Hepatocyte (in vitro differentiated cells): ENCODE measurements at regions not wholly inside any gene's neighbourhood (a gene's known extent, or its start where the extent isn't known, plus 50 kb on each side); places are given as distances from the start of the nearest gene placed in this dataset.

Source experiments
- DNase-seq: peaks from one replicate; pipeline ENCODE4 v3.0.0-alpha.2; 2016; ENCODE audit warnings: low spot score
- H2AFZ ChIP-seq: fragments of 200-600 bp; sonication (generic); 2 replicates; pipeline ENCODE4 v1.6.0; 2016; ENCODE audit warnings: antibody characterized with exemption, mild to moderate bottlenecking
- H3K27ac ChIP-seq: fragments of 200-600 bp; sonication (generic); 2 replicates; pipeline ENCODE4 v1.5.1; 2016; ENCODE audit warnings: mild to moderate bottlenecking
- H3K27me3 ChIP-seq: fragments of 200-600 bp; sonication (generic); 2 replicates; pipeline ENCODE4 v1.6.1; 2016
- H3K36me3 ChIP-seq: fragments of 200-600 bp; sonication (generic); replicated peaks from 2 replicates; pipeline ENCODE4 v1.5.1; 2016; ENCODE audit warnings: low read depth; ENCODE audit not compliant: insufficient read depth
- H3K4me1 ChIP-seq: fragments of 200-600 bp; sonication (generic); 2 replicates; pipeline ENCODE4 v1.5.1; 2016; ENCODE audit warnings: mild to moderate bottlenecking, moderate library complexity; ENCODE audit not compliant: insufficient read depth
- H3K4me2 ChIP-seq: fragments of 200-600 bp; sonication (generic); 2 replicates; pipeline ENCODE4 v1.6.0; 2016
- H3K4me3 ChIP-seq: fragments of 200-600 bp; sonication (generic); 2 replicates; pipeline ENCODE4 v1.5.1; 2016; ENCODE audit warnings: mild to moderate bottlenecking
- H3K79me2 ChIP-seq: fragments of 200-600 bp; sonication (generic); 2 replicates; pipeline ENCODE4 v1.6.0; 2017; ENCODE audit warnings: mild to moderate bottlenecking
- H3K9me2 ChIP-seq: fragments of 200-600 bp; sonication (generic); replicated peaks from 2 replicates; pipeline ENCODE4 v1.6.0; 2017; ENCODE audit warnings: mild to moderate bottlenecking; ENCODE audit not compliant: insufficient read depth
- H3K9me3 ChIP-seq: fragments of 200-600 bp; sonication (generic); 2 replicates; pipeline ENCODE4 v1.5.1; 2016; ENCODE audit warnings: low read depth, mild to moderate bottlenecking
- H4K20me1 ChIP-seq: fragments of 200-600 bp; sonication (generic); 2 replicates; pipeline ENCODE4 v1.6.0; 2016; ENCODE audit warnings: mild to moderate bottlenecking; ENCODE audit not compliant: insufficient read depth, poor library complexity, severe bottlenecking
- EZH2 ChIP-seq: fragments of 200-600 bp; sonication (generic); IDR thresholded peaks from 2 replicates; pipeline ENCODE4 v1.6.1; 2016; ENCODE audit warnings: antibody characterized with exemption, mild to moderate bottlenecking, borderline replicate concordance
- EZH2phosphoT487 ChIP-seq: fragments of 200-600 bp; sonication (generic); IDR thresholded peaks from one replicate; pipeline ENCODE4 v1.6.1; 2018; ENCODE audit warnings: antibody characterized with exemption, mild to moderate bottlenecking, low read depth, moderate library complexity; ENCODE audit not compliant: unreplicated experiment, severe bottlenecking
- WGBS: methylation state at CpG from one replicate; pipeline ENCODE4 v1.1.6; 2016; ENCODE audit warnings: low lambda C conversion rate; ENCODE audit errors: missing lambda C conversion rate; 5-methylcytosine and 5-hydroxymethylcytosine counted together
- TF ChIP-seq, protein P1 (sequence below): fragments of 200-600 bp; sonication (generic); IDR thresholded peaks from 2 replicates; pipeline ENCODE4 v1.5.1; 2016; ENCODE audit warnings: antibody characterized with exemption, mild to moderate bottlenecking; ENCODE audit not compliant: poor library complexity

DNA sequence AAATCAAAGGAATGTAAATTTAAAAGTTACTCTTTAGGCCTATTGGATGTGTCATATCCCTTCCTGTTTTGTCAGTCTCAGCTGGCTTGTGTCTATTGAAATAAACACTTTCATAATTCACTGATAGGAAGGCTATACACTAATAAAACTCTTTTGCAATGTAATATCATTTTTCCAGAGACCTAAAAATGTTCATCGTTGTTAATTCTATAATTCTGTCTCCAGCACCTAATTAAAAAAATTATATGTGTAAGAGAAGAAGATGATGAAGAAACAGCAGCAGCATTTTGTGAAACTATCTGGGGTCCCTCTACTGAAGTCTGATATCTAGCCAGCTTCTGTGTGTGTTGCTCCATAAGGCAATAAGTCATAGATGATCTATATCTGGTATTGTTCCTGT lies 602.7 kb downstream of the ETV1 start:
- no peak overlapping the region for H3K4me3 ChIP-seq
- no peak for DNase-seq
- H2AFZ ChIP-seq: no peak overlapping the region
- TF ChIP-seq EZH2 (no peak), EZH2phosphoT487 (no peak)
- TF ChIP-seq, protein P1, sequence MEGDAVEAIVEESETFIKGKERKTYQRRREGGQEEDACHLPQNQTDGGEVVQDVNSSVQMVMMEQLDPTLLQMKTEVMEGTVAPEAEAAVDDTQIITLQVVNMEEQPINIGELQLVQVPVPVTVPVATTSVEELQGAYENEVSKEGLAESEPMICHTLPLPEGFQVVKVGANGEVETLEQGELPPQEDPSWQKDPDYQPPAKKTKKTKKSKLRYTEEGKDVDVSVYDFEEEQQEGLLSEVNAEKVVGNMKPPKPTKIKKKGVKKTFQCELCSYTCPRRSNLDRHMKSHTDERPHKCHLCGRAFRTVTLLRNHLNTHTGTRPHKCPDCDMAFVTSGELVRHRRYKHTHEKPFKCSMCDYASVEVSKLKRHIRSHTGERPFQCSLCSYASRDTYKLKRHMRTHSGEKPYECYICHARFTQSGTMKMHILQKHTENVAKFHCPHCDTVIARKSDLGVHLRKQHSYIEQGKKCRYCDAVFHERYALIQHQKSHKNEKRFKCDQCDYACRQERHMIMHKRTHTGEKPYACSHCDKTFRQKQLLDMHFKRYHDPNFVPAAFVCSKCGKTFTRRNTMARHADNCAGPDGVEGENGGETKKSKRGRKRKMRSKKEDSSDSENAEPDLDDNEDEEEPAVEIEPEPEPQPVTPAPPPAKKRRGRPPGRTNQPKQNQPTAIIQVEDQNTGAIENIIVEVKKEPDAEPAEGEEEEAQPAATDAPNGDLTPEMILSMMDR: no peak
- 68% methylated on average over 1 of the region's 1 CpG for WGBS
- no peak overlapping the region for H3K4me2 ChIP-seq
- H3K9me2 ChIP-seq: no peaks in the 10 kb centered on the region
- H3K4me1 ChIP-seq: no peaks in the 10 kb centered on the region
- no peak overlapping the region for H3K27ac ChIP-seq
- H3K9me3 ChIP-seq: no peaks in the 10 kb centered on the region
- H3K27me3 ChIP-seq: no peaks in the 10 kb centered on the region
- H3K79me2 ChIP-seq: no peaks in the 10 kb centered on the region
- H4K20me1 ChIP-seq: no peaks in the 10 kb centered on the region
- H3K36me3 ChIP-seq: no peaks in the 10 kb centered on the region

DNA sequence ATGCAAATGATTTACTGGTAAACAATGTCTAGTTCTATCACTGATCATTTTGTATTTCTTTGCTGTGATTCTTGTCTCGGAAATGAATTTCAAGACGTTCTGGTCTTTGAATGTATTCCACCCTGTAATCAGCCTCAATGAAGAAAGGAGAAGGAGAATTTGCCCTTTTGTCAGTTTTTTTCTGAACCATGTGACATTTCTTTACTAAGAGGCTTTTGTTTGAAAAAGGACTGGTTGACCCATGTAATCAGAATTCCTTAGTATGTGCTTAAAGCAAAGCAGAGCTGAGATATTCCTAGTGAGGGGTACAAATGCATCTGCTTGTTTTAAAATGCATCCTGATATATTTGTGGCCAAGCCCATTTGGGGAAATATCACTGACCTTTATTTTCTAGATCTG lies 581.6 kb downstream of the ETV1 start:
- Histone ChIP-seq H3K36me3 (no peaks in the 10 kb centered on the region), H3K4me3 (no peak overlapping the region), H3K4me1 (no peaks in the 10 kb centered on the region), H3K79me2 (no peaks in the 10 kb centered on the region), H3K9me3 (no peaks in the 10 kb centered on the region), H3K27ac (no peak overlapping the region), H4K20me1 (no peaks in the 10 kb centered on the region), H2AFZ (no peak overlapping the region), H3K4me2 (no peak overlapping the region), H3K27me3 (no peaks in the 10 kb centered on the region), H3K9me2 (no peaks in the 10 kb centered on the region)
- no peak for DNase-seq
- 82% methylated on average over 2 of the region's 2 CpGs for WGBS
- TF ChIP-seq, protein P1: no peak
- TF ChIP-seq EZH2 (no peak), EZH2phosphoT487 (no peak)

DNA sequence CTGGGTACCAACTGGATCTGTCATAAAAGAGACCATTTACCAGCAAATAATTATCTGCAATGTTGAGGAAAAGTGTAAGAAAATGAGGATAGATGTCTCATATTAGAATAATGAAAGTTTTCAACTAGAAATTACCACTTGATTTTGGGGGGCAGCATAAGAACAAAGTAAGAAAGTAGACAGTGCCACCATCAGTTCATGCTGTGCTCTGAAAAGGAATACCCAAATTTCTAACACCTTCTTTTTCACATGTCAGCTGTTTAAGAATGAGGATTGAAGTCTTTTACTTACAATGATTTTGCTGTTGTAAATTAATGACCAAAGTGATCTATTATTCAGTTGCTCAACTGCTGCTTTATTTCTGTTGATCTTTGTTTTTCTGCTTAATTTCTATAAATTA lies 578.3 kb downstream of the ETV1 start:
- Histone ChIP-seq H3K27me3 (no peaks in the 10 kb centered on the region), H3K4me2 (no peak overlapping the region), H3K27ac (no peak overlapping the region), H3K9me3 (no peaks in the 10 kb centered on the region), H4K20me1 (no peaks in the 10 kb centered on the region), H3K79me2 (no peaks in the 10 kb centered on the region), H3K4me3 (no peak overlapping the region), H3K36me3 (no peaks in the 10 kb centered on the region), H3K9me2 (no peaks in the 10 kb centered on the region), H2AFZ (no peak overlapping the region), H3K4me1 (no peaks in the 10 kb centered on the region)
- no peak for TF ChIP-seq EZH2phosphoT487
- no peak for TF ChIP-seq EZH2
- TF ChIP-seq, protein P1: no peak
- no peak for DNase-seq

DNA sequence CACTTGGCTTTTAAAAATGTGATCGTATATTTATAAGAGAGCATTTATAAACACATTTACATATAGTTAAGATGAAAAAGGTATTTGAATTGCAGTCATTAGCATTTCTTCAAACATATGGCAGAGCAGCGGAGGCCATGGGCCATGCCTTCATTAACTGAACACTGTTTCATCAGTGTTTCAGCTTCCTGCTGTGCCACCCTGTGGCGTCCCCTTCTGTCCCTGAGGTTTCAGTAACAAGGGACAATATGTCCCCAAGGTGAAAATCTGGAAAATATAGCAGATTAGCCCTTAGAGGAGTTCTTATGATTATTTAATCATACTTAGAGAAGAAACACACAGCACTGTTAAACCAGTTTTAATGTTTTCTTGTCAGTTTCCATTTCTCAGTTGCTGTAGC lies 577.8 kb downstream of the ETV1 start:
- Histone ChIP-seq H3K79me2 (no peaks in the 10 kb centered on the region), H3K27ac (no peak overlapping the region), H3K4me1 (no peaks in the 10 kb centered on the region), H3K9me3 (no peaks in the 10 kb centered on the region), H3K4me2 (no peak overlapping the region), H3K27me3 (no peaks in the 10 kb centered on the region), H4K20me1 (no peaks in the 10 kb centered on the region), H3K4me3 (no peak overlapping the region), H3K36me3 (no peaks in the 10 kb centered on the region), H3K9me2 (no peaks in the 10 kb centered on the region), H2AFZ (no peak overlapping the region)
- no peak for DNase-seq
- TF ChIP-seq EZH2 (no peak), EZH2phosphoT487 (no peak)
- TF ChIP-seq, protein P1: no peak
- WGBS: 83% methylated on average over 3 of the region's 3 CpGs
